BE2C (cell line): ENCODE measurements at regions not wholly inside any gene's neighbourhood (a gene's known extent, or its start where the extent isn't known, plus 50 kb on each side); places are given as distances from the start of the nearest gene placed in this dataset.

Source experiments
- DNase-seq: peaks from one replicate; pipeline ENCODE4 v3.0.0-alpha.2; 2020
- H3K27me3 ChIP-seq: fragments of 250-450 bp; sonication (Bioruptor Pico); 2 replicates; pipeline ENCODE4 v1.5.1; 2020; ENCODE audit warnings: mild to moderate bottlenecking
- H3K36me3 ChIP-seq: fragments of 250-450 bp; sonication (Bioruptor Pico); 2 replicates; pipeline ENCODE4 v1.5.1; 2020; ENCODE audit warnings: mild to moderate bottlenecking
- H3K4me1 ChIP-seq: fragments of 250-450 bp; sonication (Bioruptor Pico); 2 replicates; pipeline ENCODE4 v1.5.1; 2020
- H3K4me3 ChIP-seq: 2 replicates; pipeline ENCODE4 v1.5.1; 2011; ENCODE audit warnings: low read depth, low read length
- H3K9me3 ChIP-seq: fragments of 250-450 bp; sonication (Bioruptor Pico); 2 replicates; pipeline ENCODE4 v1.5.1; 2020
- CTCF ChIP-seq: IDR thresholded peaks from 2 replicates; pipeline ENCODE4 v1.5.1; 2012; ENCODE audit warnings: mild to moderate bottlenecking, low read depth, low read length

- Histone ChIP-seq H3K4me3 (no peak overlapping the region), H3K9me3 (no peaks in the 10 kb centered on the region), H3K4me1 (no peaks in the 10 kb centered on the region), H3K27me3 (no peaks in the 10 kb centered on the region), H3K36me3 (no peaks in the 10 kb centered on the region)
- TF ChIP-seq CTCF: no peak
- no peak for DNase-seq
Measured at GRCh38 chr1:175801979-175802378, 58.6 kb upstream of the TNR start.

GRCh38 chr1:175797576-175797975, 54.2 kb upstream of the TNR start:
- H3K27me3 ChIP-seq: no peaks in the 10 kb centered on the region
- H3K36me3 ChIP-seq: no peaks in the 10 kb centered on the region
- no peaks in the 10 kb centered on the region for H3K9me3 ChIP-seq
- no peak for TF ChIP-seq CTCF
- no peaks in the 10 kb centered on the region for H3K4me1 ChIP-seq
- no peak overlapping the region for H3K4me3 ChIP-seq
- no peak for DNase-seq

- Histone ChIP-seq H3K36me3 (no peaks in the 10 kb centered on the region), H3K4me3 (no peak overlapping the region), H3K27me3 (no peaks in the 10 kb centered on the region), H3K9me3 (no peaks in the 10 kb centered on the region), H3K4me1 (no peaks in the 10 kb centered on the region)
- DNase-seq: no peak
- no peak for TF ChIP-seq CTCF
Measured at GRCh38 chr1:175794586-175794985, 51.2 kb upstream of the TNR start.

GRCh38 chr1:175793617-175794016, 50.2 kb upstream of the TNR start:
- H3K27me3 ChIP-seq: no peaks in the 10 kb centered on the region
- no peak overlapping the region for H3K4me3 ChIP-seq
- H3K9me3 ChIP-seq: no peaks in the 10 kb centered on the region
- no peak for TF ChIP-seq CTCF
- no peak for DNase-seq
- H3K4me1 ChIP-seq: no peaks in the 10 kb centered on the region
- H3K36me3 ChIP-seq: no peaks in the 10 kb centered on the region
